K562 (cell line): ENCODE measurements at regions not wholly inside any gene's neighbourhood (a gene's known extent, or its start where the extent isn't known, plus 50 kb on each side); places are given as distances from the start of the nearest gene placed in this dataset.

Source experiments
- ATAC-seq: fragments of 200-7000 bp; cut with Tn5 transposase; 3 replicates; pipeline ENCODE4 v1.9.1; 2020; ENCODE audit warnings: moderate library complexity
- BruUV-seq: library from RNA; stranded (reverse); fragments of 400-500 nt; replicated peaks from 2 replicates; lab custom pipeline; 2021; lab: Mats Ljungman, UMichigan
- CTCF ChIA-PET: fragments of 300-600 bp; formaldehyde crosslinking; extraction: SDS; loops from one replicate; lab custom pipeline; 2021; ENCODE audit warnings: low intra/inter-chr PET ratio; lab: Yijun Ruan, JAX
- POLR2A ChIA-PET: fragments of 300-600, 350-650 bp; sonication (Branson Sonifier 250); formaldehyde crosslinking; extraction: SDS; loops from one replicate; lab custom pipeline; 2021; ENCODE audit warnings: antibody characterized with exemption, inconsistent platforms; lab: Yijun Ruan, JAX
- DNase-seq, 4 experiments: peaks; one replicate each; pipeline versions ENCODE4 v3.0.0 to v3.0.0-alpha.2; 2011 to 2018; ENCODE audit warnings: low spot score in 3 of 4, mixed read lengths in 3 of 4; ENCODE audit errors: extremely low read depth in 1 of 4
- FAIRE-seq: peaks from 2 replicates; lab custom pipeline; 2011; peaks lifted over from hg19 to GRCh38; lab: Jason Lieb, UNC
- H2AFZ ChIP-seq: 2 replicates; pipeline ENCODE4 v1.6.0; 2011; ENCODE audit warnings: low read depth, low read length, control low read depth, inconsistent platforms
- H3K27ac ChIP-seq: fragments of 200-600 bp; 3 replicates; pipeline ENCODE4 v1.8.0; 2011; ENCODE audit warnings: low read depth, mild to moderate bottlenecking, control low read depth, inconsistent platforms, low read length, moderate library complexity, mixed read lengths; ENCODE audit errors: extremely low read depth
- H3K27me3 ChIP-seq, 2 experiments: fragments of 300-600 bp in 1 of 2; 2 replicates in 1 of 2; 3 replicates in 1 of 2; pipeline versions ENCODE4 v1.6.0 to v1.8.0; 2011; ENCODE audit warnings: inconsistent platforms in 2 of 2, low read length in 2 of 2, mild to moderate bottlenecking in 1 of 2, mixed read lengths in 1 of 2, moderate library complexity in 1 of 2; ENCODE audit not compliant: control insufficient read depth in 2 of 2, insufficient read depth in 2 of 2
- H3K36me3 ChIP-seq: fragments of 300-600 bp; 3 replicates; pipeline ENCODE4 v1.8.0; 2011; ENCODE audit warnings: mild to moderate bottlenecking, low read length, inconsistent platforms; ENCODE audit not compliant: control insufficient read depth, insufficient read depth
- H3K4me1 ChIP-seq, 2 experiments: fragments of 200-600 bp in 1 of 2; replicated peaks in 1 of 2; 2 replicates in 1 of 2; 3 replicates in 1 of 2; pipeline versions ENCODE4 v1.5.1 to v1.8.0; 2011; ENCODE audit warnings: inconsistent platforms in 2 of 2, low read length in 2 of 2, mild to moderate bottlenecking in 1 of 2, mixed read lengths in 1 of 2, moderate library complexity in 1 of 2; ENCODE audit not compliant: control insufficient read depth in 2 of 2, insufficient read depth in 2 of 2
- H3K4me2 ChIP-seq: 2 replicates; pipeline ENCODE4 v1.6.1; 2011; ENCODE audit warnings: low read length, control low read depth, inconsistent platforms, mixed read lengths; ENCODE audit not compliant: insufficient read depth
- H3K4me3 ChIP-seq: fragments of 200-600 bp; sonication (generic), shearing (Covaris generic); 2 replicates; pipeline ENCODE4 v1.5.1; 2016; ENCODE audit warnings: control low read depth, inconsistent platforms
- H3K79me2 ChIP-seq: fragments of 200-600 bp; 3 replicates; pipeline ENCODE4 v1.8.0; 2011; ENCODE audit warnings: low read length, inconsistent platforms; ENCODE audit not compliant: control insufficient read depth, insufficient read depth
- H3K9ac ChIP-seq, 2 experiments: 2 replicates each; pipeline versions ENCODE4 v1.6.0 to v1.6.1; 2011; ENCODE audit warnings: low read depth in 2 of 2, low read length in 2 of 2, control low read depth in 1 of 2, inconsistent platforms in 1 of 2, mild to moderate bottlenecking in 1 of 2, mixed read lengths in 1 of 2; ENCODE audit not compliant: insufficient read depth in 1 of 2
- H3K9me1 ChIP-seq: one replicate; pipeline ENCODE4 v1.6.0; 2011; ENCODE audit warnings: inconsistent platforms, mild to moderate bottlenecking, low read length, moderate library complexity; ENCODE audit not compliant: control insufficient read depth, insufficient read depth
- H3K9me3 ChIP-seq: replicated peaks from 2 replicates; pipeline ENCODE4 v1.5.1; 2011; ENCODE audit warnings: low read depth, low read length, inconsistent platforms; ENCODE audit not compliant: control insufficient read depth, insufficient read depth
- H4K20me1 ChIP-seq: replicated peaks from 2 replicates; pipeline ENCODE4 v1.6.1; 2011; ENCODE audit warnings: low read length, inconsistent platforms, mixed read lengths; ENCODE audit not compliant: control insufficient read depth, insufficient read depth
- CSDE1 ChIP-seq, 2 experiments: fragments of 450-650 bp; IDR thresholded peaks; 2 replicates each; pipeline ENCODE4 v1.6.1; 2016; ENCODE audit warnings: mild to moderate bottlenecking in 1 of 2
- NR2F6 ChIP-seq: fragments of 450-650 bp; formaldehyde crosslinking; IDR thresholded peaks from 2 replicates; pipeline ENCODE4 v1.4.0; 2020; ENCODE audit warnings: mild to moderate bottlenecking
- SRSF1 ChIP-seq: fragments of 200-400 bp; formaldehyde crosslinking; IDR thresholded peaks from 2 replicates; pipeline ENCODE4 v1.6.1; 2017; ENCODE audit warnings: mild to moderate bottlenecking, low read depth, low read length, moderate library complexity
- SRSF3 ChIP-seq: fragments of 200-400 bp; formaldehyde crosslinking; IDR thresholded peaks from 2 replicates; pipeline ENCODE4 v1.6.1; 2016; ENCODE audit warnings: mild to moderate bottlenecking, low read length, moderate library complexity; ENCODE audit not compliant: insufficient read depth
- WGBS: fragments of 100-300 bp; shearing (Covaris generic); methylation state at CpG from one replicate; pipeline ENCODE4 v1.1.6; 2016; ENCODE audit warnings: low coverage, mixed read lengths; ENCODE audit not compliant: insufficient coverage; ENCODE audit errors: missing lambda C conversion rate; 5-methylcytosine and 5-hydroxymethylcytosine counted together
- in situ Hi-C: fragments of 300-500 bp; cut with MboI; formaldehyde crosslinking; loops from 4 replicates; pipeline ENCODE4 v1.15.0; 2018; ENCODE audit warnings: inconsistent platforms, mixed read lengths
- intact Hi-C: fragments of 100-400 bp; cut with micrococcal nuclease; formaldehyde crosslinking; loops from 2 replicates; pipeline ENCODE4 v1.14.2; 2022
- TF ChIP-seq, protein P1 (sequence below): sonication (generic); formaldehyde crosslinking; IDR thresholded peaks from 2 replicates; pipeline ENCODE4 v1.8.0; 2023; ENCODE audit warnings: missing genetic modification reagents, mild to moderate bottlenecking, borderline replicate concordance

DNA sequence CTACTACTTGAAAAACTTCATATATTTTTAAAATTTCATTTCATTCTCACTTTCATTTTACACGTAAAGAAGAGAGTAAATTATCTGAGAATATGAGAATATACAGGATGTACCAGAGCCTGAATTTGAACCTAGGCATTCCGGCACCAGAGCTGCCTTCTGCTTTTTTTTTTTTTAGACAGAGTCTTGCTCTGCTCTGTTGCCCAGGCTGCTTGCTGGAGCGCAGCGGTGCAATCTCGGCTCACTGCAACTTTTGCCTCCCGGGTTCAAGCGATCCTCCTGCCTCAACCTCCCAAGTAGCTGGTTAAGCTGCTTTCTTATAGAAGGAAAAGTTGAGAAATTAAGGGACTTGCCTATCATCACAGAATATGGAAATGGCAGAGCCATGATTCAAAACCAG, 540.1 kb downstream of the EBF1 start (continued):
- TF ChIP-seq, protein P1, sequence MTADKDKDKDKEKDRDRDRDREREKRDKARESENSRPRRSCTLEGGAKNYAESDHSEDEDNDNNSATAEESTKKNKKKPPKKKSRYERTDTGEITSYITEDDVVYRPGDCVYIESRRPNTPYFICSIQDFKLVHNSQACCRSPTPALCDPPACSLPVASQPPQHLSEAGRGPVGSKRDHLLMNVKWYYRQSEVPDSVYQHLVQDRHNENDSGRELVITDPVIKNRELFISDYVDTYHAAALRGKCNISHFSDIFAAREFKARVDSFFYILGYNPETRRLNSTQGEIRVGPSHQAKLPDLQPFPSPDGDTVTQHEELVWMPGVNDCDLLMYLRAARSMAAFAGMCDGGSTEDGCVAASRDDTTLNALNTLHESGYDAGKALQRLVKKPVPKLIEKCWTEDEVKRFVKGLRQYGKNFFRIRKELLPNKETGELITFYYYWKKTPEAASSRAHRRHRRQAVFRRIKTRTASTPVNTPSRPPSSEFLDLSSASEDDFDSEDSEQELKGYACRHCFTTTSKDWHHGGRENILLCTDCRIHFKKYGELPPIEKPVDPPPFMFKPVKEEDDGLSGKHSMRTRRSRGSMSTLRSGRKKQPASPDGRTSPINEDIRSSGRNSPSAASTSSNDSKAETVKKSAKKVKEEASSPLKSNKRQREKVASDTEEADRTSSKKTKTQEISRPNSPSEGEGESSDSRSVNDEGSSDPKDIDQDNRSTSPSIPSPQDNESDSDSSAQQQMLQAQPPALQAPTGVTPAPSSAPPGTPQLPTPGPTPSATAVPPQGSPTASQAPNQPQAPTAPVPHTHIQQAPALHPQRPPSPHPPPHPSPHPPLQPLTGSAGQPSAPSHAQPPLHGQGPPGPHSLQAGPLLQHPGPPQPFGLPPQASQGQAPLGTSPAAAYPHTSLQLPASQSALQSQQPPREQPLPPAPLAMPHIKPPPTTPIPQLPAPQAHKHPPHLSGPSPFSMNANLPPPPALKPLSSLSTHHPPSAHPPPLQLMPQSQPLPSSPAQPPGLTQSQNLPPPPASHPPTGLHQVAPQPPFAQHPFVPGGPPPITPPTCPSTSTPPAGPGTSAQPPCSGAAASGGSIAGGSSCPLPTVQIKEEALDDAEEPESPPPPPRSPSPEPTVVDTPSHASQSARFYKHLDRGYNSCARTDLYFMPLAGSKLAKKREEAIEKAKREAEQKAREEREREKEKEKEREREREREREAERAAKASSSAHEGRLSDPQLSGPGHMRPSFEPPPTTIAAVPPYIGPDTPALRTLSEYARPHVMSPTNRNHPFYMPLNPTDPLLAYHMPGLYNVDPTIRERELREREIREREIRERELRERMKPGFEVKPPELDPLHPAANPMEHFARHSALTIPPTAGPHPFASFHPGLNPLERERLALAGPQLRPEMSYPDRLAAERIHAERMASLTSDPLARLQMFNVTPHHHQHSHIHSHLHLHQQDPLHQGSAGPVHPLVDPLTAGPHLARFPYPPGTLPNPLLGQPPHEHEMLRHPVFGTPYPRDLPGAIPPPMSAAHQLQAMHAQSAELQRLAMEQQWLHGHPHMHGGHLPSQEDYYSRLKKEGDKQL (CRISPR knock-in tag), result no peak
- no peak for TF ChIP-seq CSDE1 (IDR thresholded peaks at IDR 0.05)
- no peak for TF ChIP-seq SRSF1
- no peak for TF ChIP-seq SRSF3

DNA sequence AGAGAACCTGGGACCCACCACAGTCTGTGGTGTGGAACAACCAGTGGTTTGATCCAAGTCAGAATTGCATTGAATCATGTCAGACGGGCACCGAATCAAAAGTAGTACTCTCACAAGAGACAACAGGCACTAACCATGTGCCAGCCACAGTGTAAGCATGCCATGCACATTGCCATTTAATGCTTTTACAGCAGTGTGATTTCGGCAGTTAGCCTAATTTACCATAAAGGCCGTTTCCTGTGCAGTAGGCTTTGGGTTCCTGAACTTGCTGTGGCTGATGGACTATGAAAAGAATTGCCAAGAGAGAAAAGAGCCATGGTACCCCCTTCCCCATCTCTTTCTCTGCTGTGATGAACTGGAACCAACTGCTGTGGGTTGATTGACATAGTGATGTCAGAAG, 540.6 kb downstream of the EBF1 start:
- no peak overlapping the region for H2AFZ ChIP-seq
- POLR2A ChIA-PET, result no interaction called here
- intact Hi-C loops (no loop called here), in situ Hi-C loops (loop anchor here (10.0 kb wide), 1 partner anchor 1616 kb away; no protein-coding TSS in a partner anchor)
- H4K20me1 ChIP-seq, result no peaks in the 10 kb centered on the region
- no peaks in the 10 kb centered on the region for H3K9me1 ChIP-seq
- H3K4me3 ChIP-seq, result no peak overlapping the region
- 0% methylated on average over 4 of the region's 4 CpGs for WGBS
- H3K79me2 ChIP-seq, result no peaks in the 10 kb centered on the region
- no peak for TF ChIP-seq NR2F6 (CRISPR knock-in tag)
- ATAC-seq (no peak), DNase-seq (no peak), FAIRE-seq (no peak)
- H3K27me3 ChIP-seq, result no peaks in the 10 kb centered on the region
- no peak overlapping the region for H3K27ac ChIP-seq
- CTCF ChIA-PET, result no interaction called here
- no TSS peak for BruUV-seq
- H3K9me3 ChIP-seq, result no peaks in the 10 kb centered on the region
- H3K4me2 ChIP-seq, result no peak overlapping the region
- H3K9ac ChIP-seq, result no peak overlapping the region
- no peaks in the 10 kb centered on the region for H3K4me1 ChIP-seq
- H3K36me3 ChIP-seq, result no peaks in the 10 kb centered on the region
